Endothelial cell of umbilical vein (primary cell): ENCODE measurements at regions not wholly inside any gene's neighbourhood (a gene's known extent, or its start where the extent isn't known, plus 50 kb on each side); places are given as distances from the start of the nearest gene placed in this dataset.

Source experiments
- BruUV-seq: library from RNA; stranded (reverse); fragments of 400-500 nt; replicated peaks from 2 replicates; lab custom pipeline; 2021; lab: Mats Ljungman, UMichigan
- CTCF ChIA-PET: fragments of 300-600, 350-600 bp; sonication (Branson Sonifier 250); formaldehyde crosslinking; loops from one replicate; lab custom pipeline; 2021; ENCODE audit warnings: antibody characterized with exemption, inconsistent platforms; lab: Charles Lee
- POLR2A ChIA-PET: fragments of 300-600, 350-600 bp; sonication (Branson Sonifier 250); formaldehyde crosslinking; loops from one replicate; lab custom pipeline; 2021; ENCODE audit warnings: antibody characterized with exemption, inconsistent platforms; lab: Charles Lee
- DNase-seq: peaks from one replicate; pipeline ENCODE4 v3.0.0-alpha.2; 2011; ENCODE audit warnings: low read depth, low spot score
- FAIRE-seq: peaks from 2 replicates; lab custom pipeline; 2011; peaks lifted over from hg19 to GRCh38; lab: Jason Lieb, UNC
- H2AFZ ChIP-seq: 2 replicates; pipeline ENCODE4 v1.6.0; 2012; ENCODE audit warnings: low read depth, low read length, control low read depth, inconsistent platforms
- H3K27ac ChIP-seq: 2 replicates; pipeline ENCODE4 v1.5.1; 2011; ENCODE audit warnings: low read depth, mild to moderate bottlenecking, control low read depth, low read length, moderate library complexity; ENCODE audit not compliant: insufficient read depth
- H3K27me3 ChIP-seq, 2 experiments: 2 replicates each; pipeline versions ENCODE4 v1.6.0 to v1.6.1; 2011; ENCODE audit warnings: low read length in 2 of 2, mixed read lengths in 1 of 2; ENCODE audit not compliant: control insufficient read depth in 2 of 2, insufficient read depth in 2 of 2
- H3K36me3 ChIP-seq, 2 experiments: 2 replicates in 1 of 2; 3 replicates in 1 of 2; pipeline ENCODE4 v1.5.1; 2011; ENCODE audit warnings: low read length in 2 of 2, mild to moderate bottlenecking in 1 of 2, moderate library complexity in 1 of 2; ENCODE audit not compliant: control insufficient read depth in 2 of 2, insufficient read depth in 2 of 2; ENCODE audit errors: extremely low read depth in 1 of 2
- H3K4me1 ChIP-seq: 3 replicates; pipeline ENCODE4 v1.5.1; 2011; ENCODE audit warnings: mild to moderate bottlenecking, low read length; ENCODE audit not compliant: control insufficient read depth, insufficient read depth; ENCODE audit errors: extremely low read depth
- H3K4me2 ChIP-seq: 2 replicates; pipeline ENCODE4 v1.6.1; 2011; ENCODE audit warnings: low read length, control low read depth, mixed read lengths; ENCODE audit not compliant: insufficient read depth
- H3K4me3 ChIP-seq, 3 experiments: fragments of 200-600 bp in 1 of 3; sonication (generic), shearing (Covaris generic) in 1 of 3; replicated peaks in 1 of 3; 2 replicates each; pipeline ENCODE4 v1.5.1; 2011 to 2016; ENCODE audit warnings: control low read depth in 3 of 3, low read length in 3 of 3, mild to moderate bottlenecking in 2 of 3, inconsistent platforms in 1 of 3, low read depth in 1 of 3, moderate library complexity in 1 of 3; ENCODE audit not compliant: insufficient read depth in 1 of 3
- H3K79me2 ChIP-seq: 2 replicates; pipeline ENCODE4 v1.6.0; 2012; ENCODE audit warnings: low read length, inconsistent platforms; ENCODE audit not compliant: control insufficient read depth, insufficient read depth
- H3K9ac ChIP-seq: replicated peaks from 2 replicates; pipeline ENCODE3; 2011; ENCODE audit warnings: low read length, control low read depth; ENCODE audit not compliant: insufficient read depth; ENCODE audit errors: extremely low read depth
- H3K9me1 ChIP-seq: replicated peaks from 3 replicates; pipeline ENCODE4 v1.6.0; 2011; ENCODE audit warnings: mild to moderate bottlenecking, low read length; ENCODE audit not compliant: control insufficient read depth, insufficient read depth; ENCODE audit errors: extremely low read depth
- H3K9me3 ChIP-seq: replicated peaks from 2 replicates; pipeline ENCODE4 v1.5.1; 2012; ENCODE audit warnings: low read length, inconsistent platforms; ENCODE audit not compliant: control insufficient read depth, insufficient read depth
- H4K20me1 ChIP-seq: replicated peaks from 2 replicates; pipeline ENCODE3; 2011; ENCODE audit warnings: mild to moderate bottlenecking, low read length; ENCODE audit not compliant: control insufficient read depth, insufficient read depth; ENCODE audit errors: extremely low read depth
- EZH2 ChIP-seq: IDR thresholded peaks from 2 replicates; pipeline ENCODE4 v1.6.1; 2012; ENCODE audit warnings: borderline replicate concordance, low read depth, mild to moderate bottlenecking, moderate library complexity, low read length, inconsistent platforms; ENCODE audit not compliant: severe bottlenecking
- FOS ChIP-seq: IDR thresholded peaks from 2 replicates; pipeline ENCODE4 v1.6.1; 2011; ENCODE audit warnings: mild to moderate bottlenecking, low read length, moderate library complexity, borderline replicate concordance; ENCODE audit not compliant: insufficient read depth
- GATA2 ChIP-seq: IDR thresholded peaks from 2 replicates; pipeline ENCODE4 v1.7.0; 2011; ENCODE audit warnings: low read depth, mild to moderate bottlenecking, moderate library complexity, mixed read lengths, low read length; ENCODE audit not compliant: insufficient read length, insufficient read depth
- JUN ChIP-seq: IDR thresholded peaks from 2 replicates; pipeline ENCODE4 v1.6.1; 2011; ENCODE audit warnings: borderline replicate concordance, low read depth; ENCODE audit not compliant: insufficient read length, insufficient read depth
- MYC ChIP-seq: IDR thresholded peaks from one replicate; pipeline ENCODE4 v1.6.1; 2011; ENCODE audit warnings: mild to moderate bottlenecking, low read depth, low read length
- POLR2A ChIP-seq: IDR thresholded peaks from 2 replicates; pipeline ENCODE4 v1.6.1; 2012; ENCODE audit warnings: low read depth, mild to moderate bottlenecking, control low read depth, low read length
- POLR2AphosphoS5 ChIP-seq: IDR thresholded peaks from 2 replicates; pipeline ENCODE4 v1.6.1; 2012; ENCODE audit warnings: low read depth, mild to moderate bottlenecking, control low read depth, low read length, moderate library complexity; ENCODE audit not compliant: insufficient read depth
- dilution Hi-C: fragments of 300-500 bp; cut with MboI; formaldehyde crosslinking; loops from one replicate; pipeline ENCODE4 v1.15.0; 2019; ENCODE audit warnings: low sequenced_read_pairs; ENCODE audit not compliant: extremely low pct_ligation_motif_present
- intact Hi-C: fragments of 100-400 bp; cut with micrococcal nuclease; formaldehyde crosslinking; loops from one replicate; pipeline ENCODE4 v1.10.0; 2022
- TF ChIP-seq, protein P1 (sequence below): IDR thresholded peaks from 2 replicates; pipeline ENCODE4 v1.6.1; 2011; ENCODE audit not compliant: insufficient read depth, insufficient read length
- TF ChIP-seq, protein P2 (sequence below), 2 donors: IDR thresholded peaks; 1 replicate in 1 of 2; 2 replicates in 1 of 2; pipeline ENCODE4 v1.5.1; 2011; ENCODE audit warnings: low read length in 2 of 2, mild to moderate bottlenecking in 2 of 2, moderate library complexity in 2 of 2, control low read depth in 1 of 2, inconsistent platforms in 1 of 2, low read depth in 1 of 2; ENCODE audit not compliant: insufficient read depth in 1 of 2; ENCODE audit errors: extremely low read depth in 1 of 2

DNA sequence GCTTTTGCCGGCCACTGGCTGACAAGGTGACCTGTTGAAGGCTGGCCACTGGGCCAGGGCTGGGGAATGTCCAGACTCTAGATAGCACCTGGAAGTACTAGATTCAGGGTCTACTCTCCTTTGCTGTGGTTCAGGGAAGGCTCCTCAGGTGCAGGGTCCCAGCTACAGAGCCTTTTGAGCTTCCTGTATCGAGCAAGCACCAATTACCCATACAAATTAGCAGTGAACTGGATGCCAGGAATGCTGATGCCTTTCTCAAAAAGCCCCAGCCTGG lies 213.4 kb downstream of the CYP26B1 start:
- H3K4me1 ChIP-seq, result no peaks in the 10 kb centered on the region
- intact Hi-C loops (no loop called here), dilution Hi-C loops (no loop called here)
- H3K27me3 ChIP-seq, result peaks cover 0 to 2% of the 10 kb centered on the region in 2 experiments
- FAIRE-seq (no peak), DNase-seq (no peak)
- no TSS peak for BruUV-seq
- H3K27ac ChIP-seq, result no peak overlapping the region
- TF ChIP-seq, protein P1, sequence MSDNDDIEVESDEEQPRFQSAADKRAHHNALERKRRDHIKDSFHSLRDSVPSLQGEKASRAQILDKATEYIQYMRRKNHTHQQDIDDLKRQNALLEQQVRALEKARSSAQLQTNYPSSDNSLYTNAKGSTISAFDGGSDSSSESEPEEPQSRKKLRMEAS, result no peak
- TF ChIP-seq, protein P2, sequence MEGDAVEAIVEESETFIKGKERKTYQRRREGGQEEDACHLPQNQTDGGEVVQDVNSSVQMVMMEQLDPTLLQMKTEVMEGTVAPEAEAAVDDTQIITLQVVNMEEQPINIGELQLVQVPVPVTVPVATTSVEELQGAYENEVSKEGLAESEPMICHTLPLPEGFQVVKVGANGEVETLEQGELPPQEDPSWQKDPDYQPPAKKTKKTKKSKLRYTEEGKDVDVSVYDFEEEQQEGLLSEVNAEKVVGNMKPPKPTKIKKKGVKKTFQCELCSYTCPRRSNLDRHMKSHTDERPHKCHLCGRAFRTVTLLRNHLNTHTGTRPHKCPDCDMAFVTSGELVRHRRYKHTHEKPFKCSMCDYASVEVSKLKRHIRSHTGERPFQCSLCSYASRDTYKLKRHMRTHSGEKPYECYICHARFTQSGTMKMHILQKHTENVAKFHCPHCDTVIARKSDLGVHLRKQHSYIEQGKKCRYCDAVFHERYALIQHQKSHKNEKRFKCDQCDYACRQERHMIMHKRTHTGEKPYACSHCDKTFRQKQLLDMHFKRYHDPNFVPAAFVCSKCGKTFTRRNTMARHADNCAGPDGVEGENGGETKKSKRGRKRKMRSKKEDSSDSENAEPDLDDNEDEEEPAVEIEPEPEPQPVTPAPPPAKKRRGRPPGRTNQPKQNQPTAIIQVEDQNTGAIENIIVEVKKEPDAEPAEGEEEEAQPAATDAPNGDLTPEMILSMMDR (IDR thresholded peaks at IDR 0.05; ENCODE audit: extremely low read depth in 1 of 2, insufficient read depth in 1 of 2, low read depth in 1 of 2, low read length in 2 of 2), result no peak
- no peak for TF ChIP-seq FOS
- TF ChIP-seq EZH2, result no peak
- TF ChIP-seq POLR2AphosphoS5, result no peak
- TF ChIP-seq GATA2, result no peak
- TF ChIP-seq JUN, result no peak
- no peak for TF ChIP-seq MYC
- no peak for TF ChIP-seq POLR2A
- H3K9me1 ChIP-seq, result no peaks in the 10 kb centered on the region
- H3K9me3 ChIP-seq, result no peaks in the 10 kb centered on the region
- H3K79me2 ChIP-seq, result no peaks in the 10 kb centered on the region
- H2AFZ ChIP-seq, result no peak overlapping the region
- no peak overlapping the region for H3K9ac ChIP-seq
- no peaks in the 10 kb centered on the region for H3K36me3 ChIP-seq
- no peaks in the 10 kb centered on the region for H4K20me1 ChIP-seq
- ChIA-PET POLR2A (no interaction called here), CTCF (interaction anchor here (0.8 to 7.6 kb wide), 13 partner anchors 8 to 811 kb away, joined by 3 to 76 read pairs (median 4); no protein-coding TSS in a partner anchor)
- no peak overlapping the region for H3K4me2 ChIP-seq
- H3K4me3 ChIP-seq, result no peak overlapping the region
